LNCAP (cell line): ENCODE measurements at regions not wholly inside any gene's neighbourhood (a gene's known extent, or its start where the extent isn't known, plus 50 kb on each side); places are given as distances from the start of the nearest gene placed in this dataset.

Source experiments
- TF ChIP-seq, protein P1 (sequence below): fragments of 450-650 bp; IDR thresholded peaks from 2 replicates; pipeline ENCODE4 v1.5.1; 2017; ENCODE audit warnings: mild to moderate bottlenecking

DNA sequence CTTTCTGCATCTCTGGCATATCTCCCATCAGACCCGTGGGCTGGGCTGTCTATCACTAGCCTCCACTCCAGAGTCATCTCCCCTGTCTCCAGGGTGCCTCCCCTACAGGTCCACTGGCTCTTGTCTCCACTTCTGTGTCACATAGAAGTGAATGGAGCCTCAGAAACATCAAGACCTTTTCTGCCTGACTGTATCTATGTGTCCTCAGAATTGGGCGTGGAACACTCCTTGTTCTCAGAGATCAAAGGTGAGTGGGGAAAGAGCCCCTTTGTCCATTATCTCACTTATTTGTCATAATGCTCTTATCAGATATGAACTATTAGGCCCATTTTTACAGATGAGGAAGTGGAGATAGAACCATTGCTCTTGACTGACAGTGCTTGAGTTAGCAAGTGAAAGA lies 211.0 kb downstream of the CYRIA start:
- TF ChIP-seq, protein P1, sequence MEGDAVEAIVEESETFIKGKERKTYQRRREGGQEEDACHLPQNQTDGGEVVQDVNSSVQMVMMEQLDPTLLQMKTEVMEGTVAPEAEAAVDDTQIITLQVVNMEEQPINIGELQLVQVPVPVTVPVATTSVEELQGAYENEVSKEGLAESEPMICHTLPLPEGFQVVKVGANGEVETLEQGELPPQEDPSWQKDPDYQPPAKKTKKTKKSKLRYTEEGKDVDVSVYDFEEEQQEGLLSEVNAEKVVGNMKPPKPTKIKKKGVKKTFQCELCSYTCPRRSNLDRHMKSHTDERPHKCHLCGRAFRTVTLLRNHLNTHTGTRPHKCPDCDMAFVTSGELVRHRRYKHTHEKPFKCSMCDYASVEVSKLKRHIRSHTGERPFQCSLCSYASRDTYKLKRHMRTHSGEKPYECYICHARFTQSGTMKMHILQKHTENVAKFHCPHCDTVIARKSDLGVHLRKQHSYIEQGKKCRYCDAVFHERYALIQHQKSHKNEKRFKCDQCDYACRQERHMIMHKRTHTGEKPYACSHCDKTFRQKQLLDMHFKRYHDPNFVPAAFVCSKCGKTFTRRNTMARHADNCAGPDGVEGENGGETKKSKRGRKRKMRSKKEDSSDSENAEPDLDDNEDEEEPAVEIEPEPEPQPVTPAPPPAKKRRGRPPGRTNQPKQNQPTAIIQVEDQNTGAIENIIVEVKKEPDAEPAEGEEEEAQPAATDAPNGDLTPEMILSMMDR, result no peak

DNA sequence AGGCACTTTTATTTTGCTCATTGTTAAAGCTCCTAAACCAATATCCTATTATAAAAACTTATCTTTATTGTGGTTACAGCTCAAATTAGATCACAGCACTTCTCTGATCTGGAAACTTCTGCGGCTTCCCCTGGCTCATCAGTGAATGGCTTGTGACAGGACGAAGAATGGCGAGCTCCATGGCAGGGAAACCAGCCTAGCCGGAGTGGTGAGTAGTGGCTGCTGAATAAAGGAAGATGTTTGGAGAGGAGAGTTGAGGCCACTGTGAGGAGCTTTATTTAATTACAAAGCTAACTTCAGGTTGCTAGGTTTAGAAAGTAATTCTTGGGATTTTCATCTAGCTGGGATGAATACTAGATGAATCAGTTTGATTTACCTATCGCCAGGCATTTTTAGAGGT lies 213.5 kb downstream of the CYRIA start:
- TF ChIP-seq, protein P1, result no peak

DNA sequence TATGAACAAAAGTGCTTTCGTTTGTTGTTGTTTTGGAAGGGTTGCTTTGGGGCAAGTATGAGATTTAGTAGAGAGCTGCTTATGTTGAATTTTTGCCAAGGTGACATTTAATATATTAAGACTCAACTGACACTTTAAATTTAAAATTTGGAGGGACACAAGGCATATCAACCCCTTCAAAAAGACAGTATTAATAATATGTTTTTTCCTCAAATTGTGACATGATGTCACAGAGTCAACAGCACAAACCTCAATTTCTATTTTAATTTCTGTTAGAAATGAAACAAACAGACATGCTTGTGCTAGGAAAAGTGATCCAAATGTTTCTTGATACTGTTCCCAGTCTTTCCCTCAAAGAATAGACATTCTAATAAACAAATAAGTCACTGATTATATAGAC lies 218.9 kb downstream of the CYRIA start:
- TF ChIP-seq, protein P1, result no peak

DNA sequence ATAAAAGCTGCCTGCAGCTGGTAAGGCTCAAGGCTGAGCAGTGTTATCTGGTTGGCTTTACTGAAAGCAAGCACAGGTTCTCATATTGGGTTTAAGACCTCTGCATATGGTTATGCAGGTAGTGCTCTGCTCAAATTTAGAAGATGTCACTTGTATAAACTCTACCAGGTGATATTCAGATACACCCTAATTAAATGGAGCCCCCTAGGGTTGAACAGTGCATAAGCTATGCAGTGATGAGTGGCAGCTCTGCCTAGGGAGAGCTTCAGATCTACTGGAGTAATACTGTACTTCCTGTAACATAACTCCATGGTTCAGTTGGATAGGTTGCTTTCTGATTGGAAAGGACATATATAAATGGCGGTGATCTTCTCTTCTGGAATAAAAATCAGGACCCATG lies 222.7 kb downstream of the CYRIA start:
- TF ChIP-seq, protein P1, result no peak

DNA sequence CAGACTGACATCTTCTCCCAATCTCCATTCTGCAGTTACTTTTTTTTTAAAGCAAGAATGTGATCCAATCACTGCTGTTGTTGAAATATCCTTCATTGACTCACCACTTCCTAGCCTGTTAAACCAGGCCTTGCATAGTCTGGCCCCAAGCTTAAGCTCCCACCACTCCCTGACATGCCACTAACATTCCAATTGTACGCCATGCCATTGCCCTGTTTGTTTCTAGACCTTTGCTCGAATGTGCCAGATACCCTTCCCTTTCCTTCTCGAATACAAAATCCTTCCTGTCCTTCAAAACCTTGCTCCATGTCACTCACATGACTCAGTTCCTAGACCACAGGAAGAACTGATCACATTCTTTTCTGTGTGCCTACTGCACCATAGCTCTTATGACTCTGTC lies 224.2 kb downstream of the CYRIA start:
- TF ChIP-seq, protein P1, result no peak

DNA sequence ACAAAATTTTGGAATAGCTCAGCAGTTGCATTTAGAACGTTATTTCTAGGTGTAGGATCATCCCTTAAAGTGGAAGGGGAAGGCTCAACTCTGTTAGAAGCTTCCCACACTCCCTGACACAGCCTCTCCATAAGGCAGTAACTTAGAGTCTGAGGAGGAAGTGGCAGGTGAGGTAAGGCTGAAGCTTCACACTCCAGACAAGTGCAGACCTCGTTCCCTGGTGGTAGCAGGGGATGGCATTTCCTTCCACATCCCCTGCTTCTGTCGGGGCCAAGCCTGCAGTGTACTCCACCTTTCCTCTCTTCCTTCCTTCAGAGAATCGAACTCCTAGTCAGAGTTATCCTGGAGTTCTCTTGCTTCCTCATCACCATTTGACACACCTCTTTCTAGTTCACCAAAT lies 224.7 kb downstream of the CYRIA start:
- TF ChIP-seq, protein P1, result no peak

DNA sequence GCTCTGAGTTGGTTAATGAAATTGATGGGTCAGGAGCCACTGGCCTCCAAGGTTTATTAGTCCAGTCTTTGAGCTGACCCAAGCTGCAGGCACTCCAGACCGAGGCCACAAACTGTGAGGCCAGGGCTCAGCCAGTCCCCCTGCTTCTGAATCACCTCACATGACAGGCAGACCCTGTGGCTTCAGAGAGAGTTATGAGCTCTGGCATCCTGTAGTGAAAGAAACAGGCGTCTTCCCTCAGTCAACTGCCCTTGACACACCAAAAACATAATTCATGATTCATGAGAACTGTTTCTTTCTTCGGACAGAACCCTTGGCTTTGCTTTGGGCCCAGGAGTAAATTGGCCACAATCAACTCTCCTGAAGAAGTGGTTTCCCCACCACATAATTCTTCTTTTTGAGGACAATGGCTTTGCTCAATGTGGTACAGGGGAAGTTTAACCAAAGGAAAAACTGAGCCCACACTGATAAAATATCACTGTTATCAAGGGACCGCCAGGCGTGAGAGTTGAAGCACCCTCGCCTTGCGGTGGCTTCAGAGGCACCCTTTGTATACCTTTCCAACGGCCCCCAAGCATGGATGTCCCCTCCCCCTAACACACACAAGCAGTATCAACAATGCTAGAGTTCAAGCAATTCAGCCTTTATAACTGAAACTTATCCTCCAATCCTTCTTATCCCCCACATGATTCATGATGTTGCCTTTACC lies 226.9 kb downstream of the CYRIA start:
- TF ChIP-seq, protein P1, result no peak

DNA sequence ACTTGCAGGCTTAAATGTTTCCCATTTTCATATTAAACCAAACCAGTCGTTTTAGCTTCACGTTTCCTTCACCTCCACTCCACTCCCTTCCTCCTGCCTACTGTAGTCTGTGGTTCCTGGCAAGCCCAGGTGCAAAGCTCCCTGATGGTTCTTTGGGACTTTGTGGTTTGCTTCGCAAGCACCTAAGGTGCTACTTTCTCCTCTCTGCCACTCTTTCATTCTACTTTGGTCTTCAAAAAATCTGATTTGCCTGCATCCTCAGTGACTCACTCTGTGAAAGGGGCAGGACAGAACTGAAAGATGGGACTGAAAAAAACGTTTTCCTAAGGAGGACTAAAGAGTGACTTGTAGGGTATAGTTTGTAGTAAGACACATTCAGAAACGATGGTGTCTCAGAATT lies 228.4 kb downstream of the CYRIA start:
- TF ChIP-seq, protein P1, result no peak
